ENCODE measurements at regions not wholly inside any gene's neighbourhood (a gene's known extent, or its start where the extent isn't known, plus 50 kb on each side); places are given as distances from the start of the nearest gene placed in this dataset.

DNA sequence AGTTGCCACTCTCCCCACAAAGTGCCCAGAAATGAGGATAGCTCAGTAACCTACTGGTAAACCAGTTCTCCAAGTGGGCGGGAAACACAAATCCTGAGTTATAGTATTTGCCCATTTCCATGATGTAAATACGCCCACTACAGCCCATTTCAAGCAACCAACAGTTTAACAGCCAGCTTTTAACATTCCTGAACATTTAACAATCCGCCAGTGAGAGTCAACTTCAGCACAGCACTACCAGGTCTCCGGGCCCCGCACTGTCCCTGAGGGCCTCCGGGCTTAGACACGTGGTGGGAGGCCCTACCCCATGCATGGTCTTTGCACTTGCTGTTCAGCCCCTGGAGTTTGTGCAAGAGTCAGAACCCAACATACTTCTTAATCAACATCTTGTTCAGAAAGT, 132.0 kb upstream of the CTTNBP2NL start:
- DNase-seq (ENCODE audit: low spot score), result no peak

DNA sequence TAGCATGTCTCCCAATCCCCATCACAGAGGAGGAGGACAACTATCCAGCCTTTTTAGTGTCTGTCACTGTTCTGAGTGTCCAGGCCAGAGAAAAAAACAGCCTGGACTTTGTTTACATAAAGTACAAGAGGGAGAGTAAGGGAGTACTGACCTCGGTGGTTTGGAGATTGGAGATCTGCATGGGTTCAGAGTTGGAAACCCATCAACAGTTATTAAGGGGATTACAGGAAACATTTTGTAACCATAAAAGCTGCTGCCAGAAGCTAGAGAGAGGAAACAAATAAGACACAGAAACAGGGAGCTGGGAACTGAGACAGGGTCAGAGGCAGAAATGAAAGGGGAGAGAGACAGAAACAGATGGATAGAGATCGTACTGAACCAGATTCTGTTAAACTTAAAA, 131.5 kb upstream of the CTTNBP2NL start:
- no peak for DNase-seq (ENCODE audit: low spot score)

DNA sequence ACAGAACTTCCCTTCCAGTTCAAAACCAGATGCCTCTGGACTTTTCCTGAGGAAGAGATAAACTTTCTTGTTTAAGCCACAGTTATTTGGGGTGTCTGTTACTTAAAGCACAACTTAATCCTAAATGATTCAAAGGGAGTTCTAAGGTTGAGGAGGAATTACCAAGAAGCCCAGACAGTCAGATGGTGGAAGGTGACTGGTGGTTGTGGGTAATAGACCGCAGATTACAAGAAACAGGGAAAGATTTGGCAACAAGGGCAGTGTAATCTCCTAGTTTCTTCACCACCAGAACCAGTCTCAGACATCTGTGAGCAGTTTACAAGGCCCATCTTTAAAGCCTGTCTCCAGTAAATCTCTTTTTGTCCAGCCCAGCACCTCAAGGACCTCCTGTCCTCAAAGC, 130.1 kb upstream of the CTTNBP2NL start:
- no peak for DNase-seq (ENCODE audit: low spot score)

DNA sequence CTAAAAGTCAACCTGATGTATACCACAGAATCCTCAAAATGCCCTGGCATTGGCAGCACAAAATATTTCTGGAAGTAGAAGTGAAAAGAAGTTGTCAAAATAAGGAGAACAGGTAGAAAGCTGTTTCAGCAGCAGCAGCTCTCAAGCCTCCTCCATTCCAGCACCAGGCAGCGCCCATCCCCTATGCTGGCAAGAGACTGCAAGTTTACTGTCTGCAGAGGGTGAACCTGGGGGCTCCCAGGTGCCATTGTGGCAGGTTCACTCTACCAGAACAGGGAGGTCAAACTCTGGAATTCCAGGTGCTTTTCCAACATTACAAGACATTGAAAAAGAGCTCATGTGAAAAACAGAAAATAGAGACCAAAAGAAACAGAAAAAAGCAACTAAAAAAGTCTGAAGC, 128.8 kb upstream of the CTTNBP2NL start:
- DNase-seq (ENCODE audit: low spot score), result no peak

DNA sequence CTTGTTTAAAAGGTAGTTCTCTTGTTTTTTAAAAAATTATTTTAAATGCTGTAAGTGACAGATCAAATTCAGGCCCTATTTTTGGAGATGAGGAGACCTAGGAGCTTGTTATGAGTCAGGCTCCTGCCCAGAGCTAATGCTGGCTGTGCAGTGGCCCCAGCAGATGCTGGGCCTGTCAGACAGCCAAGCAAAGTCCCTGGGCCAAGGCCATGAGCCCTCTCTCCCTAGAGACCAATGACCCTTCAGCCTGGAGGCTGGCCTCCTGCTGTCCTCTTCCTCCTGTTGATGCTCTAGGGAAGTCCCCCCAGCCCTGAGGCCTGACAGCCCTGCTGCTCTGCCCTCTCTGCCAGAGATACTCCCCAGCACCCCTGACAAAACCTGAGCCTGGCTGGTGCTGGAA, 128.1 kb upstream of the CTTNBP2NL start:
- no peak for DNase-seq (ENCODE audit: low spot score)

DNA sequence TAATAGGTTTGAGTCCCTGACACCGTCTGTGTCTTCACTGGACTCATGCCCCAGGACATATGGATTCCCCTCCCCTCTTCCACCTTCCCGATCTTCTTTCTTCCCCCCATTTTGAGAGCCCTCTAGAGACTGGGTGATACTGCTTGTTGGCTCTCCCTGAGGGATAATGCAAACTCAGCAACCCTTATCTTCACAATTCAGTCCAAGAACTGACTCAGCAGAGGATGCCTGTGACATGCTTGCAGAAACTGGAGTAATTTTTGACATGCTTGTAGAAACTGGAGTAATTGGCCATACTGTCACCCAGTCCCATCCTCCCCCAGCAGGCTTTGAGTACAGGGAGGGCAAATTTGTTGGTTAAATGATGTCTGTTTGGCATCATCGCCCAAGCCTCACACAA, 127.6 kb upstream of the CTTNBP2NL start:
- no peak for DNase-seq (ENCODE audit: low spot score)

DNA sequence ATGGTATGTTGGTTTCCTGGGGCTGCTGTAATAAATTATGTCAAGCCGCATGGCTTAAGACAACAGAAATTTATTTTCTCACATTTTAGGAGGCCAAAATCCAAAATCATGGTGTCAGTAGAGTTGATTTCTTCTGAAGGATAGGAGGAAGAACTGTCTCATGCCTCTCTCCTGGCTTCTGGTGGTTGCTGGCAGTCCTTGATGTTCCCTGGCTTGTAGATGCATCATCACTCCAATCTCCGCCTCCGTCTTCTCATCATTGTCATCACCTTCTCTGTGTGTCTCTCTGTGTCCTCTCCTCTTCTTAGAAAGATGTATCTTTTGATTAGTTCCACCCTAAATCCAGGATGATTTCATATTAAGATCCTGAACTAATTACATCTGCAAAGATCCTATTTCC, 124.7 kb upstream of the CTTNBP2NL start:
- no peak for DNase-seq (ENCODE audit: low spot score)

DNA sequence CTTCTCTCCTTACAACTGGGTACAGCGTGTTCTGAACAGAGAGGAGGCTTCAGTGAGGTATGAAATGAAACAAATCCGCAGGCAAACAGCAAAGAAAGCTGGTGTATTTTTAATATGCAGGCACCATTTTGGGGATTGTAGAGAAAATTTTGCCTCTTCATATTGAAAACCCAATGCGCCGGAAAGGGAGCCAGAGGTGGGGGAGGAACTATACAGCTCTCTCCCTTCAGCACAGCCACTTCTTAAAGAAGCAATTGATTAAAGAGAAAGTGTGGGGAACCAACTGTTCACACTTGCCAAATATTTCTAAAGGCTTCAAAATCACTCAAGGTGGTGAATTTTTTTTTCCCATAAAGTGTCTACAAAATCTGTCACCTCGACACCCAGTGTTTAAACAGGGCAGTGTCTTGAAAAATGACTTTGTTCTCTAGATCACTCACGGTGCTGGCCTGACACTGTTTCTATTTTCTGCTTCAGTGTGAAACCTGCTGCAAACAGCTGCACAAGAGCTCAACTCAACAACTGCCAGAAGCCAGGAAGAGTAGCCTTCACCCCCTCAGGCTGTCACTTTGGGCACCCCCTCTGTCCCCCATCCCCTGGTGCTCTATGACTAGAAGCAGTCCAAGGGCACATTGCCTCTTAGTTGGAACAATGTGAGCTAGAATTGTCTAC, 123.8 kb upstream of the CTTNBP2NL start:
- DNase-seq (ENCODE audit: low spot score), result no peak

DNA sequence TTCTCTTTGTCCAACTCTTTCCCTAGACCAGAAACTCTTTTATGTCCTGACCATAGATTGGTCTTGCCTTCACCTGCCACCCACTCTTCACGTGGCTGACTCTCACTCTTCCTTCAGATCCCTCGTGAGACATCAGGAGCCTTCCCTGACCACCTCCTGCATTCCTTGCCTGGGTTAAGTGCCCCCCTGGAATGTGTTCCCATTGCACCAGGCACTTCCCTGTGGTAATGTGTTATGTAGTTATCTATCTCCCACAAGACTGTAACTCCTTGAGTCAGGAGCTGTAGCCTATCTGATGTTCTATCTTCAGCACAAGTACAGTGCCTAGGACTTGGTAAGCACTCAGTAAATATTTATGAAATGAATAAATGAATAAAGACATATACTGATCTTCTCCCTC, 111.2 kb upstream of the CTTNBP2NL start:
- no peak for DNase-seq (ENCODE audit: low spot score)

DNA sequence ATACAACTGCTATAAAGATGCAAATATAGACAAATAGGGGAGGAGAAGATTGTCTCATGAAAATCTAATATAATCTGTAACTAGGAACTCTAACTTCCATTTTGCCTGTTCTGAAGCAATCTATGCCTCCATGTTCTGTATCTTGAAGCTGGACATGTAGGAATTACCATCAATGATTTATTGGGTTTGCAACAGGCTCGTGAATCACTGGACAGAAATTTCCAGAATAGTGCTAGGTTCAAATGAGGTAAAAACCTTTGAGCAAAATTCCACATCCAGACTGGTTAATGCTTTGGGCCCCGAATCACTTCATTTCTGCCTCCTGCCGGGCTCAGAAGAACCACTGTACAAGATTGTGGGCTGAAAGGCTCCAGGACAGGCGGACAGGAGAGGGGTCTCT, 110.7 kb upstream of the CTTNBP2NL start:
- DNase-seq (ENCODE audit: low spot score), result no peak

DNA sequence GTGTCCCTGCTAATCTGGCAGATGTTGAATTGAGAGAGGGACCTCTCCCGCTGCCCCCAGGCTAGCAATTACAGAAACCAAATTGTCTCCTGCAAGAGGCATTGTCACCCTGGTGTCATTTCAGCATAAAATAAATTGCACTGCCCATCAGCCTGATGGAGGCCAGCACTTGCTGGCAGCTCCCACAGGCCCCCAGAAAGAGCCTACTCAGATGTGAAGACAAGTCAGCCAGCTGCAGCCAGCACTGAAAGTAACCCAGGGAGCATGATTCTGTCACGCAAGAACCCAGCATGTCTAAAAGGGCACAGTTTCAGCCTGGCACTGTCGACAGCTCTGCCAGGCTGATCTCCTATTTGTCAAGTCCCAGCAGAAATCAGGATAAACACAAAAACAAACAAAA, 110.3 kb upstream of the CTTNBP2NL start:
- DNase-seq (ENCODE audit: low spot score), result no peak

DNA sequence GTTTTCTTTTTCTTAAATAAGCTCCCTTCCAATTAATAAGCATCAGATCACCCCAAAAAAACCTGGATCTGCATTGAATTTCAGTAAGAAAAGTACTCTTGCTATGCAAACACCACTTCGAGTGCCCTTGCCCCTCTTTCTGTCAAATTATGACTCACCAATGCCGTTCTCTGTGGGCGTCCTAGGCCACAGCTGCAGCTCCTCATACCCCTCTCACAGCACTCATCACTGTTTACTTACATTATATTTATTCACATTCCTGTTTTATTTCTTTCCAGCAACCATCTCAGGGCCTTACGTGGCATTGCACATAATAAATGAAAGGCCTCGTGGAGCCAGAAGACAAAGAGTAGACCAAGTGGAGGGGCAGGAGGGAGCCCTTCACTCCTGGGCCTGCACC, 99.1 kb upstream of the CTTNBP2NL start:
- DNase-seq (ENCODE audit: low spot score), result no peak

DNA sequence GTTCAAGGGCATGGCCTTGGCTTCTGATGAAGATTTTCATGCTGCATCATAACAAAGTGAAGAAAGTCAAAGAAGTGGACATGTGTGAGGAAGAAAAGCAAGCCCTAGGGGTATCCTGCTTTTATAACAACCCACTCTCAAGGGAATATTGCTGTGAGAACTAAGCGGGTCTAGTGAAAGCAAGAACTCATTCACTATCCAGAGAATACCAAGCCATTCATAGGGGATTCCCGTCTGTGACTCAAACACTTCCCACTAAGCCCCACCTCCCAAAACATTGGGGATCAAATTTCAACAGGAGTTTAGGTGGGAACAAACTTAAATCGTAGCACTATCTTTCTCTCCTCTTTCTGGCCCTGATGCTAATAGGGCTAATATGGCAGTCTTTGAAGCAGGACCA, 98.5 kb upstream of the CTTNBP2NL start:
- no peak for DNase-seq (ENCODE audit: low spot score)

DNA sequence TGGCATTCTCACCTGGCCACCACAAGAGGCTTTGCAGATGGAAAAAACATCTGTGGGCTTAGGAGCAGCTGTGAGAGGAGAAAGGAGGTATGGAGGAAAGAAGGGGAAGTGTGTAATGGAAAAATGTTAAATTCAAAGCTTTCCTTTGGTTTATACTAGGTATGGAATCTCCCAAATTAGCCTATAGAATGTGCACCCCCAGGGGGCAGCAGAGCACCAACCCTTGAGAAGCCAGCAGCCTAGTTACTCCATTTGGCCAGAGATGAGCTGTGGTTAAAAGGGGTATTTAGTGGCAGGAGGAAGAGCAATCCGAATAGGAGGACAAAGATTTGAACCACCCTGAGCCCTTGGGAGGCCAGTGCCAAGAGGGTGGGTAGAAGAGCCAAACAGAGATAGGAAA, 97.5 kb upstream of the CTTNBP2NL start:
- DNase-seq (ENCODE audit: low spot score), result peak; percentile 25

DNA sequence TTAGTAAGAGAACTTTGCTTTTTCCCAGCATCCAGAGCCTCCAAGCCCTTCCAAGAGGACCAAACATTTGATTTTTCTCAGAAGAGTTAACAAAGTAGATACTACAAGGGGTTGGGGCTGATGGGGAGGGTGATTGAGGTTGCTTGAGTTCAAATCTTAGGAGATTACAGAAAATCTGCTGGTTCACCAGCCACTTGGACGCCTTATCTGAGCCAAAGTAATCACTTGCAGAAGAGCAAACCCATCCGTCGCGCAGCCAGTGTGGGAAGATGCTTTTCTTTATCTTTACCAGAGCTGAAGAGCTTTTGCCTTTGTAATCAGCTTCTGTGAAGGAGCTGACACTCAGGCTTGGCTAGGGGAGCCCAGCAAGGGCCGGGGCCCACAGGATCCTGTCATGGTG, 91.9 kb upstream of the CTTNBP2NL start:
- DNase-seq (ENCODE audit: low spot score), result no peak

DNA sequence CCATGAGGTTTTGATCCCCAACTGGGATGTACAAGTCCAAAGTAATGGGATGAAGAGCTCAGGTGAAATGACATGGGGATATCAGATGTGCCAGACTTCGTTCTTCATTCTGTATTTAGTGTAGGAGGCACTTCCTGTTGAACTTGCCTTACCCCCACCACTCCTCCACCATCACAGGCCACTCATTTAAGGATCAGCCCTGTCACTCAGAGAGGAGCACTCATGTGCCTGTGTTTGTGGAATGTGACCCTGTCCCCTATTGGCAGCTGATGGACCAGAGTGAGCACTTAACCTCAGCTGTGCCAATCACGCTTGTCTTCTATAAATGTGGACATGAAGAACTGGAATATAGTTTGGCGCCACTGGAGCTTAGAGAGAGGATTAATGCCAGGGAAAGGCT, 91.4 kb upstream of the CTTNBP2NL start:
- no peak for DNase-seq (ENCODE audit: low spot score)

DNA sequence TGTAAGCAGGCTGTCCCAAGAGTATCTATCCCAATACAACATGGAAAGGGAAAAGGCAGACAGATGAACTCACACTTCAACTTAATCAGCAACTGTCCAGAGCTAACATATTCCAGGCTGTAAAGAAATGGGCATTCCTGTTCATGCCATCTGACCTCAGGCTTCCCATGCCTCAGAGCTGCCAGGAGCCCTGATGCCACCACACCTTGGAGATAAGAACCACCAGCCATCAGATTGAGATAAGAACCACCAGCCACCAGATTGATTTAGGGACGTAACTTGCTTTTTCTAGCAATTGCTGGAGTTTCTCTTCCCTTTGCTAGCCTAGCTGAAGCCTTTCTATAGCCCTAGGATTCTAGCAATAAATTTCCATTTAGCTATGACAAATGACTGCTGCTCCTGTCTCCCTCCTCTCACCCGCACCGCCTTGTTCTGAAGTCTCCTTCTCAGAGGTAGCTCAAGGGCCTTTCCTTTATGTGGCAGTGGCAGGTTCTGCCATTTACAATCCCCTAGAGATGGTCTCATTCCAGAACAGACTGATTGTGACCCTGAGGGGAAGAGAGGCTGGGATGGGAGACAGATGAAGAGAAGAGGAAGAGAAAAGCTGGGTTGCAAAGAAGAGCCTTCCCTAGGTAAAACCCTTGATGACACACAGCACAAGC, 88.0 kb upstream of the CTTNBP2NL start:
- DNase-seq (ENCODE audit: low spot score), result no peak

DNA sequence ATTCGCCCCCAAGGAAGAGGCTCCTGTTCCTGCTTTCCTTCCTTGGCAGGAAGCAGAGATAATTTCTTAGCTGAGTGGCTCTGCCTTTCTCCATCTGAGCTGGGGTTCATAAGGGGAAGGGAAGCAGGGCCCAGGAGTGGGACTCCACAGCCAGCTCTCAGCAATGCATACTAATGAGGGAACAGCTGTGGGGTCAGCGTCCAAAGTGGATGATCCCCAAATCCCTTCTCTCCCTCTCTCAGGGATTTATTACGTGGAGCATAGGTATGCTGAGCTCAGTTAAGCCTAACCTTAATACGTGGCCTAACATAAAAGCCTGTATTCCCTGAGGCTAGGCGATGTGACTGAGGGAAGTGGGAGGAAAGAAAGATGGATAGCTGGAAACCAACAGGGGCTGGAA, 87.3 kb upstream of the CTTNBP2NL start:
- no peak for DNase-seq (ENCODE audit: low spot score)

DNA sequence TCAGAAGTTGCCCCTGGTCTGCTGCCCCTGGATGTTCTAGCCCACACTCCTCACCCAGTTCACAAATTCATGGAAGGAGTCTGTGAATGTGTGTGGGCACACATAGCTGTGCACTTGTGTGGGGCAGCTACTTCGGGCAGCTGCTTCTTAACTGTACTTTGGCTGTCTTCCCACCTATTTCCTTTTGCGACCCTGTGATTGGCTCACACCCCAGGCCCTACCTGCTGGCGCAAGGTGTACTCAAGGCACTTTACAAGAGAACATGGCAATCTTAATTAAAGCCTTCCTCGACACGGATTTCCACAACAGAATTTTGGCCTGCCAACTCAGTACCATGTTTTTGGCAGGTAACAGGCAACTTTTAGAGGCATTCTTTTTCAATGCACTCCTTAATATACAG, 86.5 kb upstream of the CTTNBP2NL start:
- DNase-seq (ENCODE audit: low spot score), result no peak

DNA sequence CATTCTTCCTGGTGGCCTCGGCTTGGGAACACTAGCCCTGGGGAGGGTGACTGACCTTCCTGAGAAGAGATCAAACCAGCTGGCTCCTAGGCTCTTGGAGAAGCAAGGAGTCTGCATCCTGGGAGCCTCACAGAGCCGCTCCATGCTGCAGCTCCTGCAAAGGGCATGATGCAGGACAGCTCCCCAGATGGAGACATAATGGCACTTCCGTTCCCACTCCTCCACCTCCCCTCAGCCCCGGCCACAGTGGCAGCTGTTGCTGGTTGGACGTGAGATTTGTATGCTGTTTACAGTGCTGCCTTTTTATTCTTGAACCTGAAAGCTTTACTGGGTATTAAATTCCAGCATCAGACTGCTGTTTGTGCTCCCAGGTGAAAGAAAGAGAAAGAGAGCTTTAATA, 83.7 kb upstream of the CTTNBP2NL start:
- DNase-seq (ENCODE audit: low spot score), result no peak

DNA sequence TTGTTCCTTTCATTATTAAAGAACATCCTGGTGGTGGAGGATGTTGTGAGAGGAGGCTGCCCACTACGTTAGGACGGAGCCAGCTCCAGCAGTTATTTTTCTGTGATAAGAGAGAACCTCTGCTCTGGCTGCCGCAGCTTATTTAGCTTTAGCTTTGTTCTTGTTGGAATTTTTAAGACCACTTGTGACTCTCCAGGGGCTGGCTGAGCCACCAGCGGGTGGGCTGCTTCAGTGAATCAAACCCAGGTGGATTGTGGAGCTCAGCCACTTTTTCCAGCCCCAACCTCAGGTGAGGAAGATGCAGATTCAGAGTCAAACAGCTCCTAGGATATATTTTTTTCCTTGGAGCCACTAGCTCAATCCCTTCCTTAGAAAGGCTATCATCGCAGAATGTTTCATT, 83.1 kb upstream of the CTTNBP2NL start:
- no peak for DNase-seq (ENCODE audit: low spot score)

DNA sequence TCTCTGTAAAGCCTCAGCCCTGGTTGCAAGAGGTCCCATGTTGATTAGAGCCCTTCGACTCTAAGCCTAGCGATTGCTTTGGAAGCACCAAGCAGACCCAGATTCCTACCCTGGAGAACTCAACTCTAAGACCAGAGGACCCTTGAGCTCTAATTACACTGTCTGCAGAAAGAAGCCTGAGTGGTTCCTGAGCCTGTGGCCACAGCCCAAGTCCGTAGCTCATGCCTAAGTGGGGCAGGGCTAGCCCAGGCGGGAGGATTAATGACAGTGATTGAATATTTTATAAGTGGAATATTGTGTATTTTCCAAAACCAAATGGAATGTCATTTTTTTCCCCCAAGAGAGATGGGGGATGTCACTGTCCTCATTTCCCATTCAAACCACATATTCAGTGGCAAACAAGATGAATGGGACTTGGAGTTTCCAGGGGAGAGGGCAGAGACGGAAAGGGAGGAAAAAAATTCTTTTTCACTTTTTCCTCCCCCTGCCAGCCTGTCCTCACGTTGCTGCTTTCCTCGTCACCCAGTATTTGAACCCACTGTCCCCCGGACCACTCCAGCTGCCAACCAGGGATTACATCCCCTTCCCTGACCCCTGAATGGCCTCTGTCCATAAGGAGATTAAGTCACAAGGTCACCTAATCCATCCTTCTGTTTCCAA, 79.6 kb upstream of the CTTNBP2NL start:
- no peak for DNase-seq (ENCODE audit: low spot score)

DNA sequence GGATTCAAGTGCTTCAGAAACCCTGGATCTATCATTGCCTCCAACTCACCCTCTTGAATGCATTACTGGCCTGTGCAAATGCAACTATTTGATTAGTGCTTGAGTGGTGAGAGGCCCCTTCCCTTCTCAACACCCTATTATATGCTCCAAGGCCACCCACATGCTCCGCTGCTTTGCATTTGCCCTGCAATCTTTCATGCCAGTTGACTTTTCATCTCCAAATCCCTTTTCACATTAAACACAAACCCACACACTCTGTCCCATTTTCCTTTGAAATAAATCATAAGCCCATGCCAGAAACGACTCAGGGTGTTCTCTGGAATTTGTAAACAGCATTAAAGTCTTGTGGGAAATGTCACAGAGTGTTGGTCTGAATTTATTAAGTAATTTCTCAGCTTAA, 78.9 kb upstream of the CTTNBP2NL start:
- DNase-seq (ENCODE audit: low spot score), result no peak

DNA sequence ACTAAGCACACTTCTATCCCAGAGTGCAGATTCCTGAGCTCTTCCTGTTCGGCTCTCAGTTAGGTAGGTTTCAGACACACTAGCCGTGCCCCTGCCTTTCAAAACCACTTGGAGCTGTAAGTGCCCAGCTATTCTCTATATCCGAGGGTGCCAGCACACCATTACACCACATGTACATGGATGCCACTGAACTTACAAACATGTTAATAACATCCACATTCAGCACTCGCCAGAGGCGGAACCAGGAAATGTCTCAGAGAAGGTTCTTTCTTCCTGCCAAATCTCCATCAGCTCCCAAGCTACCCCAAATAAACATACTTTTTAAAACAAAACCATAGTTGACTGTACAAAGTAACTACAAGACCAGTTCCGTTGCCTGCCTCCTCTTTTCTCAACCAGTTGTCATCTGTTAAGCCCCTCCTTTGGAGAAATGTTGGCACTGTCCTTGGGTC, 78.4 kb upstream of the CTTNBP2NL start:
- no peak for DNase-seq (ENCODE audit: low spot score)

Measured in LoVo (cell line).